ENCODE measurements at regions not wholly inside any gene's neighbourhood (a gene's known extent, or its start where the extent isn't known, plus 50 kb on each side); places are given as distances from the start of the nearest gene placed in this dataset.

DNA sequence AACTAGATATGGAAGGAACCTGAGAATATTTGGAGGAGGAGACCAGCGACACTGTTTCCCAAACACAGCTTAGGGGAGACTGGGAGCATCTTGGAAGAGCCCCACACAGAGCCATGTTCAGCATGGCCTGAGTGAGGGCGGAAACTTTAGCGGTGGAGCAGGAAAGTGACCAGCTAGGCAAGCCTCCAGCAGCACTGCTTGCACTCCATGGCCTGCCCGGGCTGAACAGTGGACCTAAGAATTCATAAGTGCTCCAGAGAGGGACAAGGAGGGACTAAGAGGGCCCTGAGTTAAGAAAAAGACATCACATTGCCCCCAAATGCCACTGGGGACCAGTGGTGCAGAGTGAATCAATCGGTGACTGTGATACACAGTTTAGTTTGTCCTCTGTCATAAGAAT is 566.4 kb downstream of the TNS1 start:
- TF ChIP-seq POLR2A (IDR thresholded peaks at IDR 0.05) = no peak
- TF ChIP-seq, protein P1, sequence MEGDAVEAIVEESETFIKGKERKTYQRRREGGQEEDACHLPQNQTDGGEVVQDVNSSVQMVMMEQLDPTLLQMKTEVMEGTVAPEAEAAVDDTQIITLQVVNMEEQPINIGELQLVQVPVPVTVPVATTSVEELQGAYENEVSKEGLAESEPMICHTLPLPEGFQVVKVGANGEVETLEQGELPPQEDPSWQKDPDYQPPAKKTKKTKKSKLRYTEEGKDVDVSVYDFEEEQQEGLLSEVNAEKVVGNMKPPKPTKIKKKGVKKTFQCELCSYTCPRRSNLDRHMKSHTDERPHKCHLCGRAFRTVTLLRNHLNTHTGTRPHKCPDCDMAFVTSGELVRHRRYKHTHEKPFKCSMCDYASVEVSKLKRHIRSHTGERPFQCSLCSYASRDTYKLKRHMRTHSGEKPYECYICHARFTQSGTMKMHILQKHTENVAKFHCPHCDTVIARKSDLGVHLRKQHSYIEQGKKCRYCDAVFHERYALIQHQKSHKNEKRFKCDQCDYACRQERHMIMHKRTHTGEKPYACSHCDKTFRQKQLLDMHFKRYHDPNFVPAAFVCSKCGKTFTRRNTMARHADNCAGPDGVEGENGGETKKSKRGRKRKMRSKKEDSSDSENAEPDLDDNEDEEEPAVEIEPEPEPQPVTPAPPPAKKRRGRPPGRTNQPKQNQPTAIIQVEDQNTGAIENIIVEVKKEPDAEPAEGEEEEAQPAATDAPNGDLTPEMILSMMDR (IDR thresholded peaks at IDR 0.05) = no peak
